HG03558 (cell line): ENCODE measurements at regions not wholly inside any gene's neighbourhood (a gene's known extent, or its start where the extent isn't known, plus 50 kb on each side); places are given as distances from the start of the nearest gene placed in this dataset.
A peak's percentile ranks its signal among the peaks of the same experiment; 100 is the strongest.

Experiments used
- ATAC-seq: cut with Tn5 transposase; IDR thresholded peaks from one replicate; pipeline ENCODE4 v1.9.1; 2021; ENCODE audit warnings: moderate number of reproducible peaks; ENCODE audit not compliant: unreplicated experiment; ENCODE audit errors: extremely low read depth

DNA sequence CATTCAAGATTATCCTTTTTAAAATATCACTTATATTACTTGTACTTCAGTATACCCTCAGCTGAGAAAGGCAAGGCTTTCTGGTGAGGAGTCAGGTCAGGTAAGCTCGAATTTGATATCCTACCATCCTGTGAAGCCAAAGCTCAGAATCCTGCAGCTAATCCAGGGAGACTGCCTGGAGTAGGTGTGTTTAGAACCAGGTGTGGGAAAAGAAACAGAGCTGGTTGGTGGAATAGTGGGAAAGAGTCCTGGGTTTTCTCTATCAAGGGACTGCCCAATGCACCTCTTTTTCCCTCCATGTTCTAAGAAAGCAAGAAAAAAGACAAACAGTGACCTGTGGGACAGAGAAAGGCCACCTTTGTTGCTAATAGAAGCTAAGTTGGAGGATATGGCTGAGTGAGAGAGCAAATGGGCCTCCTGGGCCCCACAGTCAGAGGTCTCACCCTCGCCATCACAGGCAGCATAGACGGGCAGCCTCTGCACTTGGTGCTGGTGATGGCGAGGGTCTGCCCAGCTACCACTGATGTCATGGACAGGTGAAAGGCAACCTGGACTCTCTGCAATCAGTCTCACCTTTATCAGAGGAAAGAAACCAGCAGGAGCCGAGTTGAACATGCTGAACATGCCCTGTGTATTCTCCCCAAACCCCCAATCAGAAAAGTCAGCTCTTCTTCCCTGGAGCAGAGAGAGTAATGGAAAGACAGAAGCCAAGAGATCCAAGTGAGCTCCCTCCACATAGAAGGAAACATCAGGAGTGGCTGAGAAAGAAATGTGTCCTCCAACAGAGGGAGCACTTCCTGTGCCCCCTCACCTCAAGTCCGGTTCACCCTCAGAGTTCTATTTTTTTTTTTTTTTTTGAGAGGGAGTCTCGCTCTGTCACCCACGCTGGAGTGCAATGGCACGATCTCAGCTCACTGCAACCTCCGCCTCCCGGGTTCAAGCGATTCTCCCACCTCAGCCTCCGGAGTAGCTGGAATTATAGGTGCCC, 491.3 kb downstream of the BUD13 start:
- ATAC-seq = no peak

DNA sequence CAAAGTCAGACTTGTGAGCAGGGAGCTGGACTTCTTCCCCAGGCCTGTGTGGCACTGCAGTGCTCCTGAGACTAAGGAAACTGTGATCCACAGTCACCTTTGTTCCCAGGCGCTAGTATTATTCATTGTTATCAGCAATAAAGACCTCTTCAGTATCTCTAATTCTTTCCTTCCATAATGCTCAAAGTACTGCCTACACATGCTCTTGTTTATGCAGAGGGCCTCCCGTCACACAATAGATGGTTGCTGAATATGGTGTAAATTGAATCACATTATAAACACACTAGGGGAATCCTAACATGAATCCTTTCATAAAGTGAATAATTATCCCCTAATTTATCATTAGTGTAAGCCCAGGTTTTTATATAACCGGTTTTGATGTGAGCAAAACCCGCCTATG, 493.3 kb downstream of the BUD13 start:
- no peak for ATAC-seq

DNA sequence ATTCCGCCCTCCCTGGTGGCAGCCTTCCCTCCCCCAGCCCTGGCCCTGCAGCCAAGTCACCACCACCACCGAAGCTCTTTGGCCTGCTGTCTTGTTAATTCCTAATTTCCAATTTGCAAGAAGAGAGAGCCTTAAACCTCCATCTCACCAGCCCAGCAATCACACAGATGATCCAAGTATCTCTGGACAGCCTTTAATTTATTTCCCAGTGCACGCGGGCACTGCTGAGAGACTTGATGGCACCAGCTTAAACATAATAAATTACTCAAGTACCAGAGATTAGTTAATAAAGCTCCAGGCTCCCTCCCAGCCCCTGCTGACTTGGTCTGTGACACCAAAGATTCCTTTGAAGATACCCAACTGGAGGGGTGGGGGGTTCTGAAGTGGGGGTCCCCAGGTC, 494.7 kb downstream of the BUD13 start:
- ATAC-seq = no peak

DNA sequence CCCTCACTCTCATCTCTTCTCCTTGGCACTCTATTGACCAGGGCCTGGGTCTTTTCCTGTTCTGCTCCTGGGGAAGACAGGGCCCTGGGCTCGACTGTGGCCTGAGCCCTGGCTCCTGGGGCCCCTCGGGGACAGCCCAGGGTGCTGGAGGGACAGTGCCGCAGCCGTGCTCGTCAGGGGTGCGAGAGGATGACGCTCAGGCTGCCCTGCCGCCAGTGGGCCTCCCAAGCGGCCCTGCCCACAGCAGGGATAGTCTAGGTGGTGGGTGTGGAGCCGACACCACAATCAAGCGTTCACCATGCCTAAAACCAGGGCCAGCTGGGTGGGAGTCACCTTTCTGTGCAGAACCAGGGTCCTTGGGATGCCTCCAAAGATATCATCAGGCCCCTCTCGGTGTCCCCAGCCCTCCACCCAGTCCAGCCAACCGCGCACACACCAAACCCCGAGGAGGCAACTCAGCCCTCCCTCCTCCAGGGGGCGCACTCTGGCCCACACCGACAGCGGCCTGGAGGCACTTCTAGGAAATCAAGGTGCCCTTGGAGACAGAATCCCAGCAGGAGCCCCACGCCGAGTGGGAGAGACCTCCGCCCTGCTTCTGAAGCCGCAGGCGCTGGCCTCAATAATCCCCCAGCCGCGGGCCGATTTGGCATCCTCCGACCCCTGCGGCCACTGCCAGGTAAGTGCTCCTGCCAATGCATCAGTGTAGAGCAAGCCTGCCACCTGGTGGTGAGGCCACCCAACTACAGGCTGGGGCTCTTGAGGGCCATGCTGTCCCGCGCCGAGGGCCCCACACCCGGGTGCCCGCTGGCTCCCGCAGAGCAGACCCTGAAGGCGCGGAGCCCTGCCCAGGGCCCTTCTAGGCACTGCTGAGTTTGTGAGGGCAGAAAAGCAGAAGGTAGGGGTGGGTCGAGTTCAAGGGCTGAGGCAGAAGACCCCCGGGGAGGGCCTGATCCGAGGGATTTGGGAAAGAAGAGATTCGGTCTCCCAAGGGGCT, 496.4 kb downstream of the BUD13 start:
- ATAC-seq = peak; percentile 73

DNA sequence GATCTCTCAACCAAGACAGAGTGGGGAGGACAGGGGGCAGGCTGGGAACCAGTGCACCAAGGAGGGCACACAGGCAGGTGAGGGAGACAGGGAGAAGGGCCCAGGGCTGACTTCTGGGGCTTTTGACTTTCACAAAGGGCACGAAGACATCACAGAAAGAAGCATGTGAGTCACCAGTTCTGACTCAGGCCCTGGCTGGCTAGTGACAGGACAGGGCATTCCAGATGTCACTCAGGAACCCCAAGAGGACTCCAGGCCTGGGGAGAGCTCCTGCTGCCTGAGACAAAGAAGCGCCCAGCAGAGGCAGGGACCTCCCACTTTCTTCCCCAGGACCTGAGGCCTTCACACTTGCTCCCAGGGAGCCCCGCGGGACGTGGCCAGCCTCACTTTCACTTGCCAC, 497.2 kb downstream of the BUD13 start:
- ATAC-seq = no peak

GRCh38 chr11:116274521-116274920, 498.3 kb downstream of the BUD13 start:
- ATAC-seq = no peak

DNA sequence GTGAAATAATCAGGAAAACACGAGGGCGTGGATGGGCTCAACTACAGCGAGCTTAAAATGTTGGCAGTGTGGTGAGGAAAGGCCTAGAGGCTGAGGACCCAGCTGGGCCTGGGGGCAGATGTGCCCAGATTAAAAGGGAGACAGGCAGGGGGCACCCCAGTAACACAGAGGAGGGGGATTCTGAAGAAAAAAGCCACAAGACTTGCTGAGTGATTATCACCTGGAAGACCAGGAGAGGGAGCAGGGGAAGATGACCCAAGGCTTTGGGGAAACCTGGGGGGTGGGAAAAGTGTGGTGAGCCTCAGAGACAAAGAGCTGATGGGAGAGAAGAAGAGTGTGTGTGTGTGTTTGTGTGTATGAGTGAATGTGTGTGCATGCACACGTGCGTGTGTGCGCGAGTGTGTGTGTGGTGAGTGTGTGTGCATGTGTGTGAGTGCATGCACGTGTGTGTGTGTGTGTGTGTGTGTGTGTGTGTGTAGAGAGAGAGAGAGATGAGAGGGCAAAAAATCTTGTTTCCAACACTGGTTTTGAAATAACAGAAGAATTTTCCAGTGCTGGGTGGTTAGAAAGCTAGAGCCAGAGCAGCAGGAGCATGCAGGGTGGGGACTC, 500.5 kb downstream of the BUD13 start:
- no peak for ATAC-seq

DNA sequence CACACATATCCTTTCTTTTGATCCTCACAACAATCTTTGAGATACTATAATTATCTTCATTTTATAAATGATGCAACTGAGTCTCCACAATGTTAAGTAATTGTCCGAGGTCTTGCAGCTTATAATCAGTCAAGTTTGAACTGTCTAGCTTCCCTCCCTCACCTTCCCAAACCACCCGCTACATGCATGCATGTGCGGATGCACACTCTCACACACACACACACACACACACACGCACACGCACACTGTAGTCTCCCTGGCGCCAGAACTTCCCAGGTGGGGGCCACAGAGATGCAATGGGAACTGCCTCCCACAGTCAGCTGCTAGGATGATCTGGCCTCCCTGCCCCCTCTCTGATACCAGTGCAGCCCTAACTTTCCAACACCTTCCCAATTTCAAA, 501.3 kb downstream of the BUD13 start:
- no peak for ATAC-seq

DNA sequence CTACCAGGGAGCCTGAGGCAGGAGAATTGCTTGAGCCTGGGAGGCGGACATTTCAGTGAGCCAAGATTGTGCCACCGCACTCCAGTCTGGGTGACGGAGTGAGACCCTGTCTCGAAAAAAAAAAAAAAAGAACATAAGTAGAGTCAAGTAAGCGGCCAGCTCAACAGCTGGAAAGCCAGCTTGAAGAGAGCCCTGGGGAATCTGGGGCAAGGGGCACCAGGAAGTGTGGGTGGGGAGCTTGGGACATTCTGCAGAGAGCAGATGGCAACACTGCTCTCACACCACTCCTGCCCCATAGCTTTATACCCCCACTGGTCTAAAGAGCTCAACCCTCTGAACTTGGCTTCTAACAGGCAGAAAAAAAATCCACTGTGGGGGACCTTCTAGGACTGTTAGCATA, 505.6 kb downstream of the BUD13 start:
- no peak for ATAC-seq

- no peak for ATAC-seq
Measured at GRCh38 chr11:116263770-116264169, 509.0 kb downstream of the BUD13 start.

GRCh38 chr11:116263019-116263418, 509.8 kb downstream of the BUD13 start:
- no peak for ATAC-seq

DNA sequence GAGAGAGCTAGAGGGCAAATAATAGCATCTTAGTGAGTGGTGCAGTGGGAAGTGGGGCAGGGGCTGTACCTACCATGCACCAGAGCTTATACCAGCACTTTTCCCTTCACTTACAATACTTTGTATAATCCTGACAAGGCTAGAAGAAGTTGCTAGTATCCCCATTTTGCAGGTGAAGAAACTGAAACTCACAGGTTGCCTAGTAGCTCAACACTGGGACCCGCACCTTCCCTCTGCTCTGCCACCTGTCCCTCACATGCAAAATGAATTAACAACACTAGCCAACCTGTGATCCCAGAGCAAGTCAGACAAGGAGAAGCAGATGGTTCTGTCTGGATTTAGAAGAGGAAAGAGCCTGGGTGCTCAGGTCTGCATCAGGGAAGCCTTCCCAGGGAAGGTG, 510.4 kb downstream of the BUD13 start:
- no peak for ATAC-seq

- no peak for ATAC-seq
Measured at GRCh38 chr11:116261606-116262005, 511.2 kb downstream of the BUD13 start.

GRCh38 chr11:116258821-116259220, 514.0 kb downstream of the BUD13 start:
- ATAC-seq = no peak

GRCh38 chr11:116257883-116258282, 514.9 kb downstream of the BUD13 start:
- no peak for ATAC-seq

GRCh38 chr11:116257092-116257491, 515.7 kb downstream of the BUD13 start:
- no peak for ATAC-seq

- no peak for ATAC-seq
Measured at GRCh38 chr11:116256215-116256614, 516.6 kb downstream of the BUD13 start.

DNA sequence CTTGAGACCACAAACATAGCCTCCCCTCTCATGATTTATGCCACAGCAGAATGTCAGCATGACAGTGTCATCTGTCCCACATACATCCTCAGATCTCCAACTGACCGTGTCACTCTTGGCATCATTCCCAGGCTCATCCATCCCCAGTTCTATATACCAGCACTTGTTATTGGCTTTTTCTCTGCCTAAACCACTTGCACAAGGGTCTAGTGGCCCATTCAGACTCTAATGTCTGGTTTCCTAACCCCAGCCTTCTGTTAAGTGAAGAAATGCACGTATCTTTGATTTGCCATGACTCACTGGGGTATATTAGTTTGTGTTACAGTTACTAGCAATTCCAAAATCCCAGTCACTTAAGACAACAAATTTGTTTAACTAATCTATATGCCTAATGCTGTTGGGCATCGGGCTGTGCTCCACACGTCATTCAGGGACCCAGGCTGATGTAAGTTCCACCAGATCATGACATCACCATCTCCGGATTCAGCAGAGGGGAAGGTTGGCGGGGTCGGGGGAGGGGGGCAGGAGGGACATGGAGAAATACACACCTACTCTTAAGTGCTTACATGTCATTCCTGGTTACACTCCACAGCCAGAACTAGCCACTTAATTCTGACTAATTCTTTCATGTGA, 517.4 kb downstream of the BUD13 start:
- no peak for ATAC-seq

DNA sequence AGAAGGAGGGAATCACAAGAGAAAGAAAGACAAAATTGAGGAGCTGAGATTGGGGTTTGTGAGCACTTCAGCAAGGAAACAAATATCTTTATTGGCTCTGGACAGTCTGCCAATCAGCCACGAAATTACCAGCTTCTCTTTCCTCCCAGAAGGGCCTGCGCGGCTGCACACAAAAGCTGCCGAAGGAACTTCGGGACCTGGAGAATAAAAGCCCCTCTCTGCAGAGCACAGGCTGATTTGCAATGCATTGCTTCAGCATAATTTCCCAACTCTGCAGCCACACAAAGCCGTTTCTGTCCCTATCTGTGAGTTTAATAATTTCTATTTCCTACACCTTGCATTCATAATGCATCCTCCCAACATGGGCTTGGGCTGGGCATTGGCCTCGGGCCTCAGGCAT, 522.6 kb downstream of the BUD13 start:
- no peak for ATAC-seq

- no peak for ATAC-seq
Measured at GRCh38 chr11:116249561-116249960, 523.2 kb downstream of the BUD13 start.
